ENCODE measurements at regions not wholly inside any gene's neighbourhood (a gene's known extent, or its start where the extent isn't known, plus 50 kb on each side); places are given as distances from the start of the nearest gene placed in this dataset. TPM values are rescaled to one million over a fixed set of nuclear protein-coding genes. Genes with fewer than 3 reads are reported as not detected.
"Not testable (repeated sequence)": the region's sequence is repeated elsewhere in the genome, so short reads cannot be mapped to it uniquely, and the experiment has no call there.

DNA sequence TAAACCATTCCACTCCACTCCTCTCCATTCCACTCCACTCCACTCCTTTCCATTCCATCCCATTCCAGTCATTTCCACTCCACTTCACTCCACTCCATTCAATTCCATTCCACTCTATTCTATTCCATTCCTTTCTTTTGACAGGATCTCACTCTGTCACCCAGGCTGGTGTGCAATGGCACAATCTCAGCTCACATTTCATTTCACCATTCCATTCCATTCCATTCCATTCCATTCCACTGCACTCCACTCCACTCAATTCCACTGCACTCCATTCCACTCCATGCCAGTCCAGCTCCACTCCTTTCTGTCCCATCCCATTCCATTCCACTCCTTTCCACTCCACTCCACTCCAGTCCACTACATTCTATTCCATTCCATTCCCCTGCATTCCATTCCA, 638.6 kb downstream of the TP53TG3F start:
- SMC1A ChIA-PET (ENCODE audit: uncharacterized antibody, unreplicated experiment); H3K9me3 ChIP-seq (replicated peaks; ENCODE audit: control insufficient read depth, insufficient read depth, low read length); intact Hi-C loops (cut with micrococcal nuclease; ENCODE audit: unreplicated experiment); RAD21 ChIA-PET (ENCODE audit: unreplicated experiment); FAIRE-seq; ATAC-seq; DNase-seq (ENCODE audit: low read depth, low spot score); H3K4me1 ChIP-seq (ENCODE audit: control insufficient read depth, insufficient read depth, low read length); H3K4me3 ChIP-seq; H3K27ac ChIP-seq (ENCODE audit: control insufficient read depth, insufficient read depth); H3K79me2 ChIP-seq (ENCODE audit: control insufficient read depth, insufficient read depth, low read length); H3K4me2 ChIP-seq (ENCODE audit: control insufficient read depth, insufficient read depth); H3K36me3 ChIP-seq (ENCODE audit: control insufficient read depth in 2 of 2, insufficient read depth in 2 of 2, low read length in 1 of 2); H2AFZ ChIP-seq (ENCODE audit: control insufficient read depth, low read depth, low read length); H3K27me3 ChIP-seq (replicated peaks in 1 of 2; ENCODE audit: control insufficient read depth in 2 of 2, insufficient read depth in 2 of 2, low read length in 1 of 2); H3K9ac ChIP-seq (ENCODE audit: control insufficient read depth, insufficient read depth, low read length); CTCF ChIA-PET; H4K20me1 ChIP-seq (ENCODE audit: control insufficient read depth, insufficient read depth); BruUV-seq (replicated peaks); POLR2A ChIA-PET; in situ Hi-C loops (cut with MboI): not testable (repeated sequence)

DNA sequence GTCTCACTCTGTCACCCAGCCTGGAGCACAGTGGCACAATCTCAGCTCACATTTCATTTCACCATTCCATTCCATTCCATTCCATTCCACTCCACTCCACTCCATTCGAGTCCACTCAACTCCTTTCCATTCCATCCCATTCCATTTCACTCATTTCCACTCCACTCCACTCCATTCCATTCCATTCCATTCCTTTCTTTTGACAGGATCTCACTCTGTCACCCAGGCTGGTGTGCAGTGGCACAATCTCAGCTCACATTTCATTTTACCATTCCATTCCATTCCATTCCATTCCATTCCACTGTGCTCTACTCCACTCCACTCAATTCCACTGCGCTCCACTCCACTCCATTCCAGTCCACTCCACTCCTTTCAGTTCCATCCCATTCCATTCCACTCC, 639.6 kb downstream of the TP53TG3F start:
- RAD21 ChIA-PET (ENCODE audit: unreplicated experiment); H3K27ac ChIP-seq (ENCODE audit: control insufficient read depth, insufficient read depth); H4K20me1 ChIP-seq (ENCODE audit: control insufficient read depth, insufficient read depth); H3K4me2 ChIP-seq (ENCODE audit: control insufficient read depth, insufficient read depth); BruUV-seq (replicated peaks); CTCF ChIA-PET; FAIRE-seq; ATAC-seq; H3K9ac ChIP-seq (ENCODE audit: control insufficient read depth, insufficient read depth, low read length); H3K27me3 ChIP-seq (replicated peaks in 1 of 2; ENCODE audit: control insufficient read depth in 2 of 2, insufficient read depth in 2 of 2, low read length in 1 of 2); POLR2A ChIA-PET; H3K9me3 ChIP-seq (replicated peaks; ENCODE audit: control insufficient read depth, insufficient read depth, low read length); in situ Hi-C loops (cut with MboI); H3K79me2 ChIP-seq (ENCODE audit: control insufficient read depth, insufficient read depth, low read length); SMC1A ChIA-PET (ENCODE audit: uncharacterized antibody, unreplicated experiment); H3K4me1 ChIP-seq (ENCODE audit: control insufficient read depth, insufficient read depth, low read length); DNase-seq (ENCODE audit: low read depth, low spot score); intact Hi-C loops (cut with micrococcal nuclease; ENCODE audit: unreplicated experiment); H3K4me3 ChIP-seq; H2AFZ ChIP-seq (ENCODE audit: control insufficient read depth, low read depth, low read length); H3K36me3 ChIP-seq (ENCODE audit: control insufficient read depth in 2 of 2, insufficient read depth in 2 of 2, low read length in 1 of 2): not testable (repeated sequence)
- whole genome bisulfite sequencing (ENCODE audit: insufficient coverage, insufficient replicate concordance, low lambda C conversion rate, missing lambda C conversion rate), result 0% methylated on average over 2 of the region's 2 CpGs

Small RNA genes in the stretch of these regions (small RNA-seq; reads per million reads assigned to genes)
- gene AC133561.3, result not detected
- gene AC133561.4, result not detected
- not detected for gene AC140658.4
